ENCODE measurements at regions not wholly inside any gene's neighbourhood (a gene's known extent, or its start where the extent isn't known, plus 50 kb on each side); places are given as distances from the start of the nearest gene placed in this dataset.

GRCh38 chr1:238611406-238611805 is 720.7 kb upstream of the ZP4 start:
- no peak for TF ChIP-seq CTCF (conservative IDR thresholded peaks at IDR 0.05; ENCODE audit: low read length)
- TF ChIP-seq EZH2phosphoT487 (IDR thresholded peaks at IDR 0.05; ENCODE audit: borderline replicate concordance, low read depth, low read length), result no peak

Data from OCI-LY7 (cell line).